GM11168 (cell line): ENCODE measurements at regions not wholly inside any gene's neighbourhood (a gene's known extent, or its start where the extent isn't known, plus 50 kb on each side); places are given as distances from the start of the nearest gene placed in this dataset.

Experiments used
- in situ Hi-C: fragments of 300-500 bp; cut with MboI; formaldehyde crosslinking; loops from one replicate; pipeline ENCODE4 v1.12.0; 2022; ENCODE audit warnings: low sequenced_read_pairs; ENCODE audit not compliant: unreplicated experiment

- in situ Hi-C loops = no loop called here
These were observed 51.3 kb upstream of the CNKSR3 start for GRCh38 chr6:154561750-154562149.

GRCh38 chr6:154565331-154565730 is 54.8 kb upstream of the CNKSR3 start:
- in situ Hi-C loops = no loop called here

- in situ Hi-C loops = no loop called here
These were observed 56.4 kb upstream of the CNKSR3 start for GRCh38 chr6:154566866-154567265.

GRCh38 chr6:154567695-154568220 is 57.3 kb upstream of the CNKSR3 start:
- in situ Hi-C loops = no loop called here

GRCh38 chr6:154569156-154569862 is 58.8 kb upstream of the CNKSR3 start:
- in situ Hi-C loops = no loop called here

- in situ Hi-C loops = no loop called here
These were observed 60.0 kb upstream of the CNKSR3 start for GRCh38 chr6:154570505-154570904.

GRCh38 chr6:154572556-154572955 is 62.1 kb upstream of the CNKSR3 start:
- in situ Hi-C loops = no loop called here

- in situ Hi-C loops = no loop called here
These were observed 67.6 kb upstream of the CNKSR3 start for GRCh38 chr6:154578004-154578559.

- in situ Hi-C loops = no loop called here
These were observed 68.6 kb upstream of the CNKSR3 start for GRCh38 chr6:154579046-154579445.

- in situ Hi-C loops = no loop called here
These were observed 69.0 kb upstream of the CNKSR3 start for GRCh38 chr6:154579485-154579884.

GRCh38 chr6:154580397-154581135 is 70.1 kb upstream of the CNKSR3 start:
- in situ Hi-C loops = no loop called here

GRCh38 chr6:154582696-154583095 is 72.2 kb upstream of the CNKSR3 start:
- in situ Hi-C loops = no loop called here

- in situ Hi-C loops = no loop called here
These were observed 73.2 kb upstream of the CNKSR3 start for GRCh38 chr6:154583546-154584188.

GRCh38 chr6:154590756-154591155 is 80.3 kb upstream of the CNKSR3 start:
- in situ Hi-C loops = no loop called here

- in situ Hi-C loops = no loop called here
These were observed 80.7 kb upstream of the CNKSR3 start for GRCh38 chr6:154591234-154591633.

GRCh38 chr6:154592199-154592860 is 81.8 kb upstream of the CNKSR3 start:
- in situ Hi-C loops = no loop called here

GRCh38 chr6:154593122-154593521 is 82.6 kb upstream of the CNKSR3 start:
- in situ Hi-C loops = no loop called here

- in situ Hi-C loops = no loop called here
These were observed 84.2 kb upstream of the CNKSR3 start for GRCh38 chr6:154594496-154595198.

GRCh38 chr6:154595538-154595937 is 85.1 kb upstream of the CNKSR3 start:
- in situ Hi-C loops = no loop called here

GRCh38 chr6:154596009-154596408 is 85.5 kb upstream of the CNKSR3 start:
- in situ Hi-C loops = no loop called here
